HepG2 (cell line): ENCODE measurements at regions not wholly inside any gene's neighbourhood (a gene's known extent, or its start where the extent isn't known, plus 50 kb on each side); places are given as distances from the start of the nearest gene placed in this dataset.

ENCODE experiments used
- BORCS8-MEF2B ChIP-seq: sonication (generic); formaldehyde crosslinking; IDR thresholded peaks from 2 replicates; pipeline ENCODE4 v1.8.0; 2022; ENCODE audit warnings: mild to moderate bottlenecking, missing genetic modification reagents
- CTCF ChIP-seq: sonication (generic); formaldehyde crosslinking; IDR thresholded peaks from 2 replicates; pipeline ENCODE4 v1.5.0; 2020; ENCODE audit warnings: mild to moderate bottlenecking, missing genetic modification reagents, moderate library complexity
- MYC ChIP-seq: sonication (generic); formaldehyde crosslinking; IDR thresholded peaks from 2 replicates; pipeline ENCODE4 v1.9.0; 2021; ENCODE audit warnings: missing genetic modification reagents, borderline replicate concordance
- NFIC ChIP-seq: IDR thresholded peaks from 2 replicates; pipeline ENCODE4 v1.6.1; 2012; ENCODE audit warnings: mild to moderate bottlenecking, low read length, inconsistent platforms
- PHF20 ChIP-seq: sonication (generic); formaldehyde crosslinking; IDR thresholded peaks from 2 replicates; pipeline ENCODE4 v1.5.0; 2020; ENCODE audit warnings: mild to moderate bottlenecking, missing genetic modification reagents
- REST ChIP-seq, 2 experiments: IDR thresholded peaks; 2 replicates each; pipeline ENCODE4 v1.6.1; 2011 to 2012; ENCODE audit warnings: low read length in 2 of 2, borderline replicate concordance in 1 of 2, low read depth in 1 of 2, mild to moderate bottlenecking in 1 of 2, moderate library complexity in 1 of 2
- ZNF569 ChIP-seq: sonication (generic); formaldehyde crosslinking; IDR thresholded peaks from 2 replicates; pipeline ENCODE4 v1.5.0; 2020; ENCODE audit warnings: mild to moderate bottlenecking, missing genetic modification reagents, moderate library complexity, borderline replicate concordance
- TF ChIP-seq, protein P1 (sequence below): sonication (generic); formaldehyde crosslinking; IDR thresholded peaks from 2 replicates; pipeline ENCODE4 v1.4.0; 2020; ENCODE audit warnings: mild to moderate bottlenecking, missing genetic modification reagents, borderline replicate concordance
- TF ChIP-seq, protein P2 (sequence below): IDR thresholded peaks from 2 replicates; pipeline ENCODE4 v1.6.1; 2016; ENCODE audit warnings: low read depth, control low read depth

DNA sequence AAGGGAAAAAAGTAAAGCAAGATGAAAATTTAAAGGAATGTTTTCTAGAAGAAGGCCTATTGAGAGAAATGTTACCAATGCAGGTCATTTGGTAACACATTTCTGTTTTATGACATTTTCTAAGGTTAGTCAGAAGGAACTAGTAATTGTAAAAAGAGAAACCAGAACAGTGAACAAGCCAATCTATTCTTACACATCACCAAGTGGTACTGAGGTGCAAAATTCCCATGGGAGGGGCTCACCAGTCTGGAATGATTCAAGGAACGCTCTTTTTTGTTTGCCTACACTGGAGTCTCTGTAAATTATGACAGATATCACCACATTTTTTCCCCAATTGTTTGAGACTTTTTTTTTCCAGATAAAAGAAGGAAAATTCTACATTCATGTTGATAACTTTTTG is 404.7 kb upstream of the CNKSR2 start:
- TF ChIP-seq CTCF: no peak
- no peak for TF ChIP-seq REST (IDR thresholded peaks at IDR 0.05; ENCODE audit: borderline replicate concordance in 1 of 2, low read depth in 1 of 2, low read length in 2 of 2)
- TF ChIP-seq BORCS8-MEF2B: no peak
- TF ChIP-seq ZNF569 (CRISPR knock-in tag): no peak
- TF ChIP-seq, protein P1, sequence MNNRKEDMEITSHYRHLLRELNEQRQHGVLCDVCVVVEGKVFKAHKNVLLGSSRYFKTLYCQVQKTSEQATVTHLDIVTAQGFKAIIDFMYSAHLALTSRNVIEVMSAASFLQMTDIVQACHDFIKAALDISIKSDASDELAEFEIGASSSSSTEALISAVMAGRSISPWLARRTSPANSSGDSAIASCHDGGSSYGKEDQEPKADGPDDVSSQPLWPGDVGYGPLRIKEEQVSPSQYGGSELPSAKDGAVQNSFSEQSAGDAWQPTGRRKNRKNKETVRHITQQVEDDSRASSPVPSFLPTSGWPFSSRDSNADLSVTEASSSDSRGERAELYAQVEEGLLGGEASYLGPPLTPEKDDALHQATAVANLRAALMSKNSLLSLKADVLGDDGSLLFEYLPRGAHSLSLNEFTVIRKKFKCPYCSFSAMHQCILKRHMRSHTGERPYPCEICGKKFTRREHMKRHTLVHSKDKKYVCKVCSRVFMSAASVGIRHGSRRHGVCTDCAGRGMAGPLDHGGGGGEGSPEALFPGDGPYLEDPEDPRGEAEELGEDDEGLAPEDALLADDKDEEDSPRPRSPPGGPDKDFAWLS: no peak
- no peak for TF ChIP-seq NFIC
- TF ChIP-seq MYC (CRISPR knock-in tag): no peak
- no peak for TF ChIP-seq PHF20 (CRISPR knock-in tag)
- TF ChIP-seq, protein P2, sequence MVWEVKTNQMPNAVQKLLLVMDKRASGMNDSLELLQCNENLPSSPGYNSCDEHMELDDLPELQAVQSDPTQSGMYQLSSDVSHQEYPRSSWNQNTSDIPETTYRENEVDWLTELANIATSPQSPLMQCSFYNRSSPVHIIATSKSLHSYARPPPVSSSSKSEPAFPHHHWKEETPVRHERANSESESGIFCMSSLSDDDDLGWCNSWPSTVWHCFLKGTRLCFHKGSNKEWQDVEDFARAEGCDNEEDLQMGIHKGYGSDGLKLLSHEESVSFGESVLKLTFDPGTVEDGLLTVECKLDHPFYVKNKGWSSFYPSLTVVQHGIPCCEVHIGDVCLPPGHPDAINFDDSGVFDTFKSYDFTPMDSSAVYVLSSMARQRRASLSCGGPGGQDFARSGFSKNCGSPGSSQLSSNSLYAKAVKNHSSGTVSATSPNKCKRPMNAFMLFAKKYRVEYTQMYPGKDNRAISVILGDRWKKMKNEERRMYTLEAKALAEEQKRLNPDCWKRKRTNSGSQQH (CRISPR knock-in tag): no peak
